ENCODE measurements at regions not wholly inside any gene's neighbourhood (a gene's known extent, or its start where the extent isn't known, plus 50 kb on each side); places are given as distances from the start of the nearest gene placed in this dataset.

DNA sequence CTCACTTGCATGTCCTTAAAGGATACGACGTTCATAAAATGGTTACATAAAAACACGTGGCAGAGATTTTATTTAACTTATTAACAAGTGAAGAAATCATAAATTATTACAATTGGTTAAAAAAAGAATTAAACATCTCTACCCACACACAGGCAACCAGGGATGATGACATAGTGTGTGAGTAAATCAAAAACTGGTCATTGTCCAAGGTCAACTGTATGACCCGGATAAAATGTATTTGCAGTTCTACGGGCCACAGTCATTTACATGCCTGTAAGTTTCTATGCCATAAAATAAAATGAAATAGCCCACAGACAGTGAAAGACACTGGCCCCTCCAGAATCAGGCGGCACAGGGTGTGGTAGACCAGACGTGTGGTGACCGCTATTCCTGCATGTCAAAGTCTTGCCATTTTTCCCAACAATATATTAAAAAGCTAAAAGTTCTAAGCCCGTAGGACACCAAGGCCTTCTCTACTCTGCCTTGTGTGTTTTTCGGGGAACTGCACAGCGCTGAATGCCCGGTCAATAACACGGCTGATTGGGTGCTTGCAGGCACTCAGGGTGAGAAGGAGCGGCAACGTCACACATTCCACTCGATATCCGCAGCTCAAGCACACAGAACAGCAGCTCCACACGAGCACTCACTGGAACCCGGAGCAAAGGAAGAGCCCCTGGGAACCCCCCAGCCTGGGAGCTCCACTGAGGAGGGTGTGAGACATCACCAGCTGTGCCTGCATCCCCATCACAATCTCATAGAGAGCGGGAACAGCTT, 143.3 kb upstream of the PPP2R2D start (continued):
- TF ChIP-seq, protein P1, sequence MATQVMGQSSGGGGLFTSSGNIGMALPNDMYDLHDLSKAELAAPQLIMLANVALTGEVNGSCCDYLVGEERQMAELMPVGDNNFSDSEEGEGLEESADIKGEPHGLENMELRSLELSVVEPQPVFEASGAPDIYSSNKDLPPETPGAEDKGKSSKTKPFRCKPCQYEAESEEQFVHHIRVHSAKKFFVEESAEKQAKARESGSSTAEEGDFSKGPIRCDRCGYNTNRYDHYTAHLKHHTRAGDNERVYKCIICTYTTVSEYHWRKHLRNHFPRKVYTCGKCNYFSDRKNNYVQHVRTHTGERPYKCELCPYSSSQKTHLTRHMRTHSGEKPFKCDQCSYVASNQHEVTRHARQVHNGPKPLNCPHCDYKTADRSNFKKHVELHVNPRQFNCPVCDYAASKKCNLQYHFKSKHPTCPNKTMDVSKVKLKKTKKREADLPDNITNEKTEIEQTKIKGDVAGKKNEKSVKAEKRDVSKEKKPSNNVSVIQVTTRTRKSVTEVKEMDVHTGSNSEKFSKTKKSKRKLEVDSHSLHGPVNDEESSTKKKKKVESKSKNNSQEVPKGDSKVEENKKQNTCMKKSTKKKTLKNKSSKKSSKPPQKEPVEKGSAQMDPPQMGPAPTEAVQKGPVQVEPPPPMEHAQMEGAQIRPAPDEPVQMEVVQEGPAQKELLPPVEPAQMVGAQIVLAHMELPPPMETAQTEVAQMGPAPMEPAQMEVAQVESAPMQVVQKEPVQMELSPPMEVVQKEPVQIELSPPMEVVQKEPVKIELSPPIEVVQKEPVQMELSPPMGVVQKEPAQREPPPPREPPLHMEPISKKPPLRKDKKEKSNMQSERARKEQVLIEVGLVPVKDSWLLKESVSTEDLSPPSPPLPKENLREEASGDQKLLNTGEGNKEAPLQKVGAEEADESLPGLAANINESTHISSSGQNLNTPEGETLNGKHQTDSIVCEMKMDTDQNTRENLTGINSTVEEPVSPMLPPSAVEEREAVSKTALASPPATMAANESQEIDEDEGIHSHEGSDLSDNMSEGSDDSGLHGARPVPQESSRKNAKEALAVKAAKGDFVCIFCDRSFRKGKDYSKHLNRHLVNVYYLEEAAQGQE (IDR thresholded peaks at IDR 0.05; ENCODE audit: low read depth, low read length) = no peak

DNA sequence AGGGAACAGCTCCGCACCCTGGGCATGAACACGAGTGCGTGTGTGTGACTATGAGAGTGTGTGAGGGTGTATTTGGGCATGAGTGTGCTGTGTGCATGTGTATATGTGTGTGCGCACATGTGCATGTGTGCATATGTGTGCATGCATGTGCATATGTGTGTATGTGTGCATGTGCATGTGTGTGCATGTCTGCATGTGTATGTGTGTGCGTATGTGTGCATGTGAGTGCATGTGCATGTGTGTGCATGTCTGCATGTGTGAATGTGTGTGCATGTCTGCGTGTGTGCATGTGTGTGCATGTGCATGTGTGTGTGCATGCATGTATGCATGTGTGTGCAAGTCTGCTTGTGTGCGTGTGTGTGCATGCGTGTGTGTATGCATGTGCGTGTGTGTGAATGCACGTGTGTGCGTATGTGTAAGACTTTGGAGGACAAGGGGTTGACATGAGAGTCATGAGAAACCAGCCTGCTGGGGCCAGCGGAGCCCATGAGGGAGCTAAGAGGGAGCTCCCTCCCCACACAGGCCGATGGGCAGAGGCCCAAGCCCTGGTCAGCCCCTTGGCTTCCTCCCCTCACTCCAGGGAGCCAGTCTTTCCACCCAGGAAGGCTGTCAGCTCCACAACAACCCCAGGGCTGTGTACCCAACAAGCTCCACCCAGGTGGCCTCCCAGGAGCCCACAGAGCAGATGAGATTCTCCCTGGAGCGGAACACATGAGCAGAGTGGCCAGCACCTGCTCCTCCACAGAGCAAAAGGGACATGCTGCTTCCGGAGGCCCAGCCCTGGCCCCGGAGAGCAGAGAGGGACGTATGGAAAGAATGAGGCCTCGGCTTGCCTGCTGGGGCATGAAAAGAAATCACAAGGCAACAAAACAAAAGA, 142.5 kb upstream of the PPP2R2D start:
- Histone ChIP-seq H3K4me2 (ENCODE audit: control insufficient read depth, insufficient read depth) (no peak overlapping the region), H3K36me3 (ENCODE audit: control insufficient read depth in 2 of 2, insufficient read depth in 2 of 2, low read length in 1 of 2) (no peaks in the 10 kb centered on the region), H3K27me3 (replicated peaks in 1 of 2; ENCODE audit: control insufficient read depth in 2 of 2, insufficient read depth in 2 of 2, low read length in 1 of 2) (no peaks in the 10 kb centered on the region), H2AFZ (ENCODE audit: control insufficient read depth, low read depth, low read length) (no peak overlapping the region), H3K9me3 (replicated peaks; ENCODE audit: control insufficient read depth, insufficient read depth, low read length) (no peaks in the 10 kb centered on the region; the same call in 2 of the 3 replicates), H3K9ac (ENCODE audit: control insufficient read depth, insufficient read depth, low read length) (no peak overlapping the region), H3K27ac (ENCODE audit: control insufficient read depth, insufficient read depth) (no peak overlapping the region), H3K79me2 (ENCODE audit: control insufficient read depth, insufficient read depth, low read length) (no peaks in the 10 kb centered on the region), H3K4me1 (ENCODE audit: control insufficient read depth, insufficient read depth, low read length) (no peaks in the 10 kb centered on the region), H3K4me3 (no peak overlapping the region), H4K20me1 (ENCODE audit: control insufficient read depth, insufficient read depth) (no peaks in the 10 kb centered on the region)
- 56% methylated on average over 18 of the region's 18 CpGs for WGBS (ENCODE audit: insufficient coverage, insufficient replicate concordance, low lambda C conversion rate, missing lambda C conversion rate)
- in situ Hi-C loops (cut with MboI) (no loop called here), intact Hi-C loops (cut with micrococcal nuclease; ENCODE audit: unreplicated experiment) (no loop called here)
- no TSS peak for BruUV-seq (replicated peaks)
- ChIA-PET RAD21 (ENCODE audit: unreplicated experiment) (no interaction called here), POLR2A (no interaction called here), CTCF (no interaction called here), SMC1A (ENCODE audit: uncharacterized antibody, unreplicated experiment) (no interaction called here)
- DNase-seq (ENCODE audit: low read depth, low spot score) = no peak
- no peak; the same call in 2 of the 3 replicates for ATAC-seq
- no peak for FAIRE-seq
- TF ChIP-seq NFYB (IDR thresholded peaks at IDR 0.05; ENCODE audit: insufficient read depth, low read depth, low read length) (no peak), TCF7 (IDR thresholded peaks at IDR 0.05; ENCODE audit: borderline replicate concordance) (no peak), RFX5 (IDR thresholded peaks at IDR 0.05; ENCODE audit: low read depth, low read length) (no peak), JUND (IDR thresholded peaks at IDR 0.05; ENCODE audit: low read depth, low read length) (no peak)
- TF ChIP-seq, protein P2, sequence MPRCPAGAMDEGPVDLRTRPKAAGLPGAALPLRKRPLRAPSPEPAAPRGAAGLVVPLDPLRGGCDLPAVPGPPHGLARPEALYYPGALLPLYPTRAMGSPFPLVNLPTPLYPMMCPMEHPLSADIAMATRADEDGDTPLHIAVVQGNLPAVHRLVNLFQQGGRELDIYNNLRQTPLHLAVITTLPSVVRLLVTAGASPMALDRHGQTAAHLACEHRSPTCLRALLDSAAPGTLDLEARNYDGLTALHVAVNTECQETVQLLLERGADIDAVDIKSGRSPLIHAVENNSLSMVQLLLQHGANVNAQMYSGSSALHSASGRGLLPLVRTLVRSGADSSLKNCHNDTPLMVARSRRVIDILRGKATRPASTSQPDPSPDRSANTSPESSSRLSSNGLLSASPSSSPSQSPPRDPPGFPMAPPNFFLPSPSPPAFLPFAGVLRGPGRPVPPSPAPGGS (IDR thresholded peaks at IDR 0.05; ENCODE audit: borderline replicate concordance, insufficient read depth, low read depth, low read length, poor library complexity, severe bottlenecking) = peak; percentile 88
- TF ChIP-seq, protein P3, sequence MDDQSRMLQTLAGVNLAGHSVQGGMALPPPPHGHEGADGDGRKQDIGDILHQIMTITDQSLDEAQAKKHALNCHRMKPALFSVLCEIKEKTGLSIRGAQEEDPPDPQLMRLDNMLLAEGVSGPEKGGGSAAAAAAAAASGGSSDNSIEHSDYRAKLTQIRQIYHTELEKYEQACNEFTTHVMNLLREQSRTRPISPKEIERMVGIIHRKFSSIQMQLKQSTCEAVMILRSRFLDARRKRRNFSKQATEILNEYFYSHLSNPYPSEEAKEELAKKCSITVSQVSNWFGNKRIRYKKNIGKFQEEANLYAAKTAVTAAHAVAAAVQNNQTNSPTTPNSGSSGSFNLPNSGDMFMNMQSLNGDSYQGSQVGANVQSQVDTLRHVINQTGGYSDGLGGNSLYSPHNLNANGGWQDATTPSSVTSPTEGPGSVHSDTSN (IDR thresholded peaks at IDR 0.05; ENCODE audit: insufficient replicate concordance, low read depth, low read length) = peak; percentile 27
- TF ChIP-seq, protein P4, sequence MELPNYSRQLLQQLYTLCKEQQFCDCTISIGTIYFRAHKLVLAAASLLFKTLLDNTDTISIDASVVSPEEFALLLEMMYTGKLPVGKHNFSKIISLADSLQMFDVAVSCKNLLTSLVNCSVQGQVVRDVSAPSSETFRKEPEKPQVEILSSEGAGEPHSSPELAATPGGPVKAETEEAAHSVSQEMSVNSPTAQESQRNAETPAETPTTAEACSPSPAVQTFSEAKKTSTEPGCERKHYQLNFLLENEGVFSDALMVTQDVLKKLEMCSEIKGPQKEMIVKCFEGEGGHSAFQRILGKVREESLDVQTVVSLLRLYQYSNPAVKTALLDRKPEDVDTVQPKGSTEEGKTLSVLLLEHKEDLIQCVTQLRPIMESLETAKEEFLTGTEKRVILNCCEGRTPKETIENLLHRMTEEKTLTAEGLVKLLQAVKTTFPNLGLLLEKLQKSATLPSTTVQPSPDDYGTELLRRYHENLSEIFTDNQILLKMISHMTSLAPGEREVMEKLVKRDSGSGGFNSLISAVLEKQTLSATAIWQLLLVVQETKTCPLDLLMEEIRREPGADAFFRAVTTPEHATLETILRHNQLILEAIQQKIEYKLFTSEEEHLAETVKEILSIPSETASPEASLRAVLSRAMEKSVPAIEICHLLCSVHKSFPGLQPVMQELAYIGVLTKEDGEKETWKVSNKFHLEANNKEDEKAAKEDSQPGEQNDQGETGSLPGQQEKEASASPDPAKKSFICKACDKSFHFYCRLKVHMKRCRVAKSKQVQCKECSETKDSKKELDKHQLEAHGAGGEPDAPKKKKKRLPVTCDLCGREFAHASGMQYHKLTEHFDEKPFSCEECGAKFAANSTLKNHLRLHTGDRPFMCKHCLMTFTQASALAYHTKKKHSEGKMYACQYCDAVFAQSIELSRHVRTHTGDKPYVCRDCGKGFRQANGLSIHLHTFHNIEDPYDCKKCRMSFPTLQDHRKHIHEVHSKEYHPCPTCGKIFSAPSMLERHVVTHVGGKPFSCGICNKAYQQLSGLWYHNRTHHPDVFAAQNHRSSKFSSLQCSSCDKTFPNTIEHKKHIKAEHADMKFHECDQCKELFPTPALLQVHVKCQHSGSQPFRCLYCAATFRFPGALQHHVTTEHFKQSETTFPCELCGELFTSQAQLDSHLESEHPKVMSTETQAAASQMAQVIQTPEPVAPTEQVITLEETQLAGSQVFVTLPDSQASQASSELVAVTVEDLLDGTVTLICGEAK (IDR thresholded peaks at IDR 0.05; ENCODE audit: borderline replicate concordance) = no peak
